Adipocyte (in vitro differentiated cells): ENCODE measurements at regions not wholly inside any gene's neighbourhood (a gene's known extent, or its start where the extent isn't known, plus 50 kb on each side); places are given as distances from the start of the nearest gene placed in this dataset.

Experiments
- DNase-seq: peaks from one replicate; pipeline ENCODE4 v3.0.0-alpha.2; 2015; ENCODE audit warnings: low read depth
- H3K27me3 ChIP-seq: replicated peaks from 2 replicates; pipeline ENCODE4 v1.7.0; 2013; ENCODE audit warnings: mild to moderate bottlenecking, low read length, moderate library complexity; ENCODE audit not compliant: control insufficient read depth, insufficient read depth
- H3K36me3 ChIP-seq: 2 replicates; pipeline ENCODE4 v1.7.0; 2013; ENCODE audit warnings: low read length, mild to moderate bottlenecking, moderate library complexity; ENCODE audit not compliant: control insufficient read depth, insufficient read depth, severe bottlenecking
- H3K4me1 ChIP-seq: 2 replicates; pipeline ENCODE4 v1.7.0; 2013; ENCODE audit warnings: mild to moderate bottlenecking, low read length, moderate library complexity; ENCODE audit not compliant: control insufficient read depth, insufficient read depth
- H3K4me3 ChIP-seq: 2 replicates; pipeline ENCODE4 v1.7.0; 2013; ENCODE audit warnings: mild to moderate bottlenecking, low read length, moderate library complexity
- H3K9ac ChIP-seq: 2 replicates; pipeline ENCODE4 v1.7.0; 2013; ENCODE audit warnings: mild to moderate bottlenecking, low read length, moderate library complexity
- H3K9me3 ChIP-seq: 2 replicates; pipeline ENCODE4 v1.7.0; 2013; ENCODE audit warnings: mild to moderate bottlenecking, low read length, moderate library complexity; ENCODE audit not compliant: control insufficient read depth

- Histone ChIP-seq H3K9ac (no peak overlapping the region), H3K36me3 (no peaks in the 10 kb centered on the region), H3K27me3 (no peaks in the 10 kb centered on the region), H3K4me3 (peak overlapping the region; percentile 26), H3K9me3 (peaks cover 23% of the 10 kb centered on the region), H3K4me1 (no peaks in the 10 kb centered on the region)
- DNase-seq: no peak
These were observed 596.6 kb upstream of the CDH5 start for GRCh38 chr16:65769776-65770438.

- Histone ChIP-seq H3K4me3 (no peak overlapping the region), H3K4me1 (no peaks in the 10 kb centered on the region), H3K9me3 (peaks cover 23% of the 10 kb centered on the region), H3K27me3 (no peaks in the 10 kb centered on the region), H3K9ac (no peak overlapping the region), H3K36me3 (no peaks in the 10 kb centered on the region)
- DNase-seq: no peak
These were observed 597.4 kb upstream of the CDH5 start for GRCh38 chr16:65769055-65769465.

GRCh38 chr16:65767125-65767524, 599.4 kb upstream of the CDH5 start:
- no peaks in the 10 kb centered on the region for H3K36me3 ChIP-seq
- DNase-seq: no peak
- H3K4me1 ChIP-seq: no peaks in the 10 kb centered on the region
- H3K4me3 ChIP-seq: no peak overlapping the region
- H3K27me3 ChIP-seq: no peaks in the 10 kb centered on the region
- H3K9me3 ChIP-seq: peaks cover 23% of the 10 kb centered on the region
- no peak overlapping the region for H3K9ac ChIP-seq

GRCh38 chr16:65763640-65764305, 602.7 kb upstream of the CDH5 start:
- DNase-seq: no peak
- Histone ChIP-seq H3K4me1 (no peaks in the 10 kb centered on the region), H3K36me3 (no peaks in the 10 kb centered on the region), H3K9me3 (no peaks in the 10 kb centered on the region), H3K4me3 (no peak overlapping the region), H3K27me3 (no peaks in the 10 kb centered on the region), H3K9ac (no peak overlapping the region)

GRCh38 chr16:65760874-65761273, 605.6 kb upstream of the CDH5 start:
- Histone ChIP-seq H3K9me3 (no peaks in the 10 kb centered on the region), H3K4me3 (no peak overlapping the region), H3K9ac (no peak overlapping the region), H3K36me3 (no peaks in the 10 kb centered on the region), H3K4me1 (no peaks in the 10 kb centered on the region), H3K27me3 (no peaks in the 10 kb centered on the region)
- DNase-seq: no peak

GRCh38 chr16:65758620-65759019, 607.9 kb upstream of the CDH5 start:
- DNase-seq: no peak
- H3K27me3 ChIP-seq: no peaks in the 10 kb centered on the region

GRCh38 chr16:65757064-65757463, 609.4 kb upstream of the CDH5 start:
- H3K4me1 ChIP-seq: no peaks in the 10 kb centered on the region
- DNase-seq: no peak

More at GRCh38 chr16:65758620-65759019, 607.9 kb upstream of the CDH5 start:
- H3K4me1 ChIP-seq: no peaks in the 10 kb centered on the region
- no peaks in the 10 kb centered on the region for H3K36me3 ChIP-seq
- H3K4me3 ChIP-seq: no peak overlapping the region
- H3K9ac ChIP-seq: no peak overlapping the region
- no peaks in the 10 kb centered on the region for H3K9me3 ChIP-seq

GRCh38 chr16:65756163-65756562, 610.3 kb upstream of the CDH5 start:
- Histone ChIP-seq H3K27me3 (peaks cover 12% of the 10 kb centered on the region), H3K9me3 (no peaks in the 10 kb centered on the region), H3K4me3 (no peak overlapping the region), H3K36me3 (no peaks in the 10 kb centered on the region), H3K4me1 (no peaks in the 10 kb centered on the region), H3K9ac (no peak overlapping the region)
- no peak for DNase-seq

More at GRCh38 chr16:65757064-65757463, 609.4 kb upstream of the CDH5 start:
- Histone ChIP-seq H3K4me3 (no peak overlapping the region), H3K9ac (no peak overlapping the region), H3K36me3 (no peaks in the 10 kb centered on the region), H3K27me3 (peaks cover 8% of the 10 kb centered on the region), H3K9me3 (no peaks in the 10 kb centered on the region)

- no peak overlapping the region for H3K4me3 ChIP-seq
- H3K36me3 ChIP-seq: no peaks in the 10 kb centered on the region
- H3K4me1 ChIP-seq: no peaks in the 10 kb centered on the region
- peak; percentile 86 for DNase-seq
- no peak overlapping the region for H3K9ac ChIP-seq
- peaks cover 12% of the 10 kb centered on the region for H3K27me3 ChIP-seq
- no peaks in the 10 kb centered on the region for H3K9me3 ChIP-seq
These were observed 611.4 kb upstream of the CDH5 start for GRCh38 chr16:65754820-65755691.

- Histone ChIP-seq H3K4me3 (no peak overlapping the region), H3K27me3 (peaks cover 14% of the 10 kb centered on the region), H3K9ac (no peak overlapping the region)
These were observed 614.0 kb upstream of the CDH5 start for GRCh38 chr16:65752522-65752844.

More at GRCh38 chr16:65752522-65752844, 614.0 kb upstream of the CDH5 start:
- DNase-seq: no peak
- Histone ChIP-seq H3K9me3 (no peaks in the 10 kb centered on the region), H3K4me1 (no peaks in the 10 kb centered on the region), H3K36me3 (no peaks in the 10 kb centered on the region)
